ENCODE measurements at regions not wholly inside any gene's neighbourhood (a gene's known extent, or its start where the extent isn't known, plus 50 kb on each side); places are given as distances from the start of the nearest gene placed in this dataset.

DNA sequence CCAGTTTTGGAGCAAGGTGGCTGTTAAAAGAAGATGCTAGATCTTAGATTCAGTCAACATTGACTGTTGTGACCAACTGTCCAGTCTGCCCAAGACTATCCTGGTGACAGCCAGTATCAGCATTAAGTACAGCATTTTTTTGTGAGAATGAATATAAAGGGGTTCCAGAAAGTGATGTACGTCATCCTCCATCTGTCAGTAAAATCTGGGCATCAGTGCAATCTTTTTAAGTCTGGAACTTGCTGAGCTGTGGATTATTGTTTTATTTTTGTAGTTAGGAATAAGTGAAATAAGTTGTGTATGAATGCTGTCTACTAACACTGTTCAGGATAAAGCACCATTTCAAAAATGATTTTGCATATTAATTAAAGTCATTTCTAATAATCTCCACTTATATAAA is 1020.0 kb upstream of the GHITM start:
- H4K20me1 ChIP-seq (ENCODE audit: insufficient read depth): no peaks in the 10 kb centered on the region
- no peaks in the 10 kb centered on the region for H3K36me3 ChIP-seq (ENCODE audit: low read depth)
- H3K79me2 ChIP-seq (ENCODE audit: low read depth): no peaks in the 10 kb centered on the region
- H2AFZ ChIP-seq: no peak overlapping the region
- intact Hi-C loops (cut with micrococcal nuclease; ENCODE audit: unreplicated experiment): no loop called here
- no peaks in the 10 kb centered on the region for H3F3A ChIP-seq (ENCODE audit: insufficient read depth, low read depth)
- TF ChIP-seq, protein P1, sequence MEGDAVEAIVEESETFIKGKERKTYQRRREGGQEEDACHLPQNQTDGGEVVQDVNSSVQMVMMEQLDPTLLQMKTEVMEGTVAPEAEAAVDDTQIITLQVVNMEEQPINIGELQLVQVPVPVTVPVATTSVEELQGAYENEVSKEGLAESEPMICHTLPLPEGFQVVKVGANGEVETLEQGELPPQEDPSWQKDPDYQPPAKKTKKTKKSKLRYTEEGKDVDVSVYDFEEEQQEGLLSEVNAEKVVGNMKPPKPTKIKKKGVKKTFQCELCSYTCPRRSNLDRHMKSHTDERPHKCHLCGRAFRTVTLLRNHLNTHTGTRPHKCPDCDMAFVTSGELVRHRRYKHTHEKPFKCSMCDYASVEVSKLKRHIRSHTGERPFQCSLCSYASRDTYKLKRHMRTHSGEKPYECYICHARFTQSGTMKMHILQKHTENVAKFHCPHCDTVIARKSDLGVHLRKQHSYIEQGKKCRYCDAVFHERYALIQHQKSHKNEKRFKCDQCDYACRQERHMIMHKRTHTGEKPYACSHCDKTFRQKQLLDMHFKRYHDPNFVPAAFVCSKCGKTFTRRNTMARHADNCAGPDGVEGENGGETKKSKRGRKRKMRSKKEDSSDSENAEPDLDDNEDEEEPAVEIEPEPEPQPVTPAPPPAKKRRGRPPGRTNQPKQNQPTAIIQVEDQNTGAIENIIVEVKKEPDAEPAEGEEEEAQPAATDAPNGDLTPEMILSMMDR (conservative IDR thresholded peaks at IDR 0.05): no peak
- H3K4me3 ChIP-seq: no peak overlapping the region
- no peak for DNase-seq
- H3K9me3 ChIP-seq (ENCODE audit: insufficient read depth, low read depth): 0 out of 2 replicates have a peak, but pooled peaks cover 3% of the 10 kb centered on the region
- H3K27me3 ChIP-seq (ENCODE audit: insufficient read depth, low read depth): no peaks in the 10 kb centered on the region
- H3K4me1 ChIP-seq (replicated peaks; ENCODE audit: insufficient read depth): no peaks in the 10 kb centered on the region
- POLR2A ChIA-PET (ENCODE audit: unreplicated experiment): no interaction called here
- CTCF ChIA-PET: no interaction called here
- H3K4me2 ChIP-seq: no peak overlapping the region
- BruUV-seq (replicated peaks): no TSS peak
- H3K27ac ChIP-seq: no peak overlapping the region
- no peaks in the 10 kb centered on the region for H3K9me2 ChIP-seq (ENCODE audit: insufficient read depth)

DNA sequence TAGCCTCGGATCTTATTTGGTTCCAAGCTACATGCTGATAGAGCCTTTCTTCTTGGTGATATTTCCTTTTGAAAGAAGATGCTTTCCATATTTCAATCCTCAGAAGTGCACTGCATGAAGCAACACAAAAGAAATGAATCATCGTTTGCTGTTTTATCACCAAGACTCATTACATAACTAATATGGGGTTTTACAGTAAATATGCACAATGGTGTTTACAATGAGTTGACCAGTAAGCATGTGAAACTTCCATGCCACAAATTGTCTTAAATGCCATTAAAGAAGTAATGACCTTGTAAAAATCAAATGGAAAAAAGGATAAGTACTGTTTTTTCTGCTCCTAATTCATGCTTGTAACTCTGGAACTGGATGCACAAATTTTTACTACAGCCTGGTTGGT is 1017.0 kb upstream of the GHITM start:
- H3K4me2 ChIP-seq: no peak overlapping the region
- peaks cover under 1% of the 10 kb centered on the region; the same call in 1 of the 2 replicates for H4K20me1 ChIP-seq (ENCODE audit: insufficient read depth)
- CTCF ChIA-PET: no interaction called here
- H3K4me3 ChIP-seq: no peak overlapping the region
- H2AFZ ChIP-seq: no peak overlapping the region
- H3K9me2 ChIP-seq (ENCODE audit: insufficient read depth): no peaks in the 10 kb centered on the region
- H3K9me3 ChIP-seq (ENCODE audit: insufficient read depth, low read depth): peaks cover 3% of the 10 kb centered on the region; the same call in 1 of the 2 replicates
- TF ChIP-seq, protein P1 (conservative IDR thresholded peaks at IDR 0.05): no peak
- no peak for TF ChIP-seq EZH2 (IDR thresholded peaks at IDR 0.05; ENCODE audit: low read depth)
- no peaks in the 10 kb centered on the region for H3F3A ChIP-seq (ENCODE audit: insufficient read depth, low read depth)
- no peaks in the 10 kb centered on the region for H3K36me3 ChIP-seq (ENCODE audit: low read depth)
- H3K27me3 ChIP-seq (ENCODE audit: insufficient read depth, low read depth): no peaks in the 10 kb centered on the region
- intact Hi-C loops (cut with micrococcal nuclease; ENCODE audit: unreplicated experiment): no loop called here
- BruUV-seq (replicated peaks): no TSS peak
- POLR2A ChIA-PET (ENCODE audit: unreplicated experiment): no interaction called here
- H3K79me2 ChIP-seq (ENCODE audit: low read depth): no peaks in the 10 kb centered on the region
- no peak overlapping the region for H3K27ac ChIP-seq
- H3K4me1 ChIP-seq (replicated peaks; ENCODE audit: insufficient read depth): no peaks in the 10 kb centered on the region
- no peak for DNase-seq

GRCh38 chr10:83127942-83128575 is 1011.2 kb upstream of the GHITM start:
- Histone ChIP-seq H3K9me3 (ENCODE audit: insufficient read depth, low read depth) (peaks cover 2% of the 10 kb centered on the region; the same call in 1 of the 2 replicates), H3K4me1 (replicated peaks; ENCODE audit: insufficient read depth) (no peaks in the 10 kb centered on the region), H3K4me2 (no peak overlapping the region), H4K20me1 (ENCODE audit: insufficient read depth) (peaks cover 2% of the 10 kb centered on the region; the same call in 1 of the 2 replicates), H3K9me2 (ENCODE audit: insufficient read depth) (no peaks in the 10 kb centered on the region), H3K27ac (no peak overlapping the region), H3K79me2 (ENCODE audit: low read depth) (no peaks in the 10 kb centered on the region), H3K36me3 (ENCODE audit: low read depth) (no peaks in the 10 kb centered on the region), H3F3A (ENCODE audit: insufficient read depth, low read depth) (no peaks in the 10 kb centered on the region), H3K27me3 (ENCODE audit: insufficient read depth, low read depth) (no peaks in the 10 kb centered on the region), H3K4me3 (no peak overlapping the region), H2AFZ (no peak overlapping the region)
- POLR2A ChIA-PET (ENCODE audit: unreplicated experiment): no interaction called here
- DNase-seq: no peak
- CTCF ChIA-PET: no interaction called here
- no TSS peak for BruUV-seq (replicated peaks)
- intact Hi-C loops (cut with micrococcal nuclease; ENCODE audit: unreplicated experiment): no loop called here
- TF ChIP-seq, protein P1 (conservative IDR thresholded peaks at IDR 0.05): no peak
- no peak for TF ChIP-seq EZH2 (IDR thresholded peaks at IDR 0.05; ENCODE audit: low read depth)
